B cell (primary cell): ENCODE measurements at regions not wholly inside any gene's neighbourhood (a gene's known extent, or its start where the extent isn't known, plus 50 kb on each side); places are given as distances from the start of the nearest gene placed in this dataset.

Source experiments
- ATAC-seq: fragments of 200-7000 bp; cut with Tn5 transposase; one replicate; pipeline ENCODE4 v1.10.0; 2021; ENCODE audit warnings: low read depth, mild to moderate bottlenecking, moderate number of reproducible peaks, moderate library complexity
- CTCF ChIA-PET: fragments of 350-600 bp; sonication (Branson Sonifier 250); formaldehyde crosslinking; loops from one replicate; lab custom pipeline; 2021; ENCODE audit warnings: antibody characterized with exemption, inconsistent platforms; lab: Charles Lee
- POLR2A ChIA-PET: fragments of 350-600 bp; sonication (Branson Sonifier 250); formaldehyde crosslinking; loops from one replicate; lab custom pipeline; 2021; ENCODE audit warnings: antibody characterized with exemption; lab: Charles Lee
- DNase-seq: peaks from one replicate; pipeline ENCODE4 v3.0.0; 2013
- H2AFZ ChIP-seq: 2 replicates; pipeline ENCODE4 v1.6.1; 2012; ENCODE audit warnings: mild to moderate bottlenecking, low read depth, low read length; ENCODE audit not compliant: insufficient read depth, poor library complexity, severe bottlenecking
- H3K27ac ChIP-seq, 2 donors: 1 replicate in 1 of 2; 2 replicates in 1 of 2; pipeline ENCODE4 v1.5.1; 2012 to 2013; ENCODE audit warnings: low read length in 2 of 2, mild to moderate bottlenecking in 2 of 2, moderate library complexity in 1 of 2
- H3K27me3 ChIP-seq, 4 experiments: fragments of 200-600 bp in 1 of 4; sonication (generic) in 1 of 4; replicated peaks in 1 of 4; 1 replicate in 2 of 4; 2 replicates in 2 of 4; pipeline versions ENCODE4 v1.6.1 to v1.7.0; 2013 to 2016; ENCODE audit warnings: low read length in 3 of 4, mild to moderate bottlenecking in 2 of 4, mixed read lengths in 1 of 4, moderate library complexity in 1 of 4; ENCODE audit not compliant: insufficient read depth in 4 of 4, control insufficient read depth in 3 of 4; ENCODE audit errors: control extremely low read depth in 1 of 4
- H3K36me3 ChIP-seq, 2 experiments: replicated peaks in 1 of 2; 1 replicate in 1 of 2; 2 replicates in 1 of 2; pipeline versions ENCODE4 v1.6.1 to v1.7.1; 2013; ENCODE audit warnings: low read length in 1 of 2; ENCODE audit not compliant: insufficient read depth in 2 of 2, control insufficient read depth in 1 of 2; ENCODE audit errors: control extremely low read depth in 1 of 2, extremely low read depth in 1 of 2
- H3K4me1 ChIP-seq, 2 donors: fragments of 200-600 bp in 1 of 2; sonication (generic) in 1 of 2; 1 replicate in 1 of 2; 2 replicates in 1 of 2; pipeline versions ENCODE4 v1.5.1 to v1.6.1; 2013 to 2017; ENCODE audit warnings: low read length in 2 of 2; ENCODE audit not compliant: control insufficient read depth in 2 of 2, insufficient read depth in 2 of 2
- H3K4me2 ChIP-seq: replicated peaks from 2 replicates; pipeline ENCODE3; 2012; ENCODE audit warnings: mild to moderate bottlenecking, low read depth, low read length; ENCODE audit not compliant: poor library complexity, severe bottlenecking
- H3K4me3 ChIP-seq, 5 experiments: fragments of 200-600 bp in 1 of 5; sonication (generic) in 1 of 5; 1 replicate in 3 of 5; 2 replicates in 2 of 5; pipeline versions ENCODE4 v1.5.1 to v1.7.0; 2011 to 2016; ENCODE audit warnings: low read length in 4 of 5, mild to moderate bottlenecking in 4 of 5, low read depth in 2 of 5, control low read depth in 1 of 5, moderate library complexity in 1 of 5; ENCODE audit not compliant: insufficient read depth in 1 of 5; ENCODE audit errors: control extremely low read depth in 1 of 5, extremely low read depth in 1 of 5
- H3K79me2 ChIP-seq: fragments of 200-600 bp; sonication (generic); one replicate; pipeline ENCODE4 v1.6.0; 2016; ENCODE audit warnings: low read length; ENCODE audit not compliant: control insufficient read depth, insufficient read depth
- H3K9ac ChIP-seq: fragments of 200-600 bp; sonication (generic); 2 replicates; pipeline ENCODE4 v1.6.1; 2017; ENCODE audit warnings: mild to moderate bottlenecking, low read length, moderate library complexity
- H3K9me3 ChIP-seq, 3 donors: one replicate each; pipeline versions ENCODE4 v1.6.1 to v1.7.1; 2013; ENCODE audit warnings: low read length in 2 of 3; ENCODE audit not compliant: control insufficient read depth in 2 of 3, insufficient read depth in 1 of 3; ENCODE audit errors: control extremely low read depth in 1 of 3
- H4K20me1 ChIP-seq: 2 replicates; pipeline ENCODE4 v1.6.0; 2012; ENCODE audit warnings: mild to moderate bottlenecking, low read length; ENCODE audit not compliant: insufficient read depth, control insufficient read depth, poor library complexity, severe bottlenecking
- H3K27ac Mint-ChIP-seq: one replicate; pipeline ENCODE4 v1.8.0; 2021; ENCODE audit warnings: mixed read lengths
- H3K27me3 Mint-ChIP-seq: one replicate; pipeline ENCODE4 v1.8.0; 2021; ENCODE audit warnings: mixed read lengths
- H3K4me1 Mint-ChIP-seq: one replicate; pipeline ENCODE4 v1.8.0; 2021; ENCODE audit warnings: mixed read lengths
- H3K4me3 Mint-ChIP-seq: one replicate; pipeline ENCODE4 v1.8.0; 2021; ENCODE audit warnings: mixed read lengths
- H3K9me3 Mint-ChIP-seq: one replicate; pipeline ENCODE4 v1.8.0; 2022; ENCODE audit warnings: mixed read lengths; ENCODE audit not compliant: insufficient read depth
- EZH2 ChIP-seq: IDR thresholded peaks from 2 replicates; pipeline ENCODE4 v1.6.1; 2012; ENCODE audit warnings: borderline replicate concordance, low read depth, mild to moderate bottlenecking, moderate library complexity, low read length; ENCODE audit not compliant: insufficient read depth, poor library complexity, severe bottlenecking
- WGBS: methylation state at CpG from one replicate; pipeline ENCODE4 v1.1.5; 2013; ENCODE audit warnings: missing lambda C conversion rate; ENCODE audit not compliant: insufficient coverage; 5-methylcytosine and 5-hydroxymethylcytosine counted together
- intact Hi-C: fragments of 100-400 bp; cut with micrococcal nuclease; formaldehyde crosslinking; loops from one replicate; pipeline ENCODE4 v1.10.0; 2022
- TF ChIP-seq, protein P1 (sequence below): fragments of 200-600 bp; IDR thresholded peaks from one replicate; pipeline ENCODE4 v1.8.0; 2022; ENCODE audit warnings: antibody characterized with exemption, mild to moderate bottlenecking

DNA sequence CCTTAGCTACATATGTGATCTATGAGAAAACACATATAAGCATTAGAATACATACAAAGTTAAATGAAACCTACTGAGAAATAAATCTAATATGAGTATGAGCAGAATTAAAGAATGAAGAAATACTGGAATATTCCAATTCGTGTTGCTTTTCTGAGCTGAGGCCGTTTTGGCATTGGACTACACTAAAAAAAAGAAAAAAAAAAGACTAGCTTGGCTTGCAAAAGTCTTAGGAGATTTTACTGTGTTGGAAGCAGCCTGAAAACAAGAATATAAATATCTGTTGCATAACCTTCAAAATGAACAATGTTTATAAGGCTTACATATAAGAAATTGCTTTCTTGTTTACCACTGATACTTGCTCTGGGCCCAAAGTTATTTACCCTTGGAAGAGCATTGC is 562.8 kb downstream of the TMEM182 start:
- Histone ChIP-seq H3K9me3 (no peaks in the 10 kb centered on the region), H3K4me2 (no peak overlapping the region), H2AFZ (no peak overlapping the region), H3K4me3 (no peak overlapping the region), H3K9ac (no peak overlapping the region), H3K36me3 (no peaks in the 10 kb centered on the region), H3K79me2 (no peaks in the 10 kb centered on the region), H4K20me1 (no peaks in the 10 kb centered on the region), H3K27ac (no peak overlapping the region), H3K4me1 (no peaks in the 10 kb centered on the region), H3K27me3 (no peaks in the 10 kb centered on the region)
- no peak overlapping the region for H3K27ac Mint-ChIP-seq
- ChIA-PET POLR2A (no interaction called here), CTCF (no interaction called here)
- TF ChIP-seq, protein P1, sequence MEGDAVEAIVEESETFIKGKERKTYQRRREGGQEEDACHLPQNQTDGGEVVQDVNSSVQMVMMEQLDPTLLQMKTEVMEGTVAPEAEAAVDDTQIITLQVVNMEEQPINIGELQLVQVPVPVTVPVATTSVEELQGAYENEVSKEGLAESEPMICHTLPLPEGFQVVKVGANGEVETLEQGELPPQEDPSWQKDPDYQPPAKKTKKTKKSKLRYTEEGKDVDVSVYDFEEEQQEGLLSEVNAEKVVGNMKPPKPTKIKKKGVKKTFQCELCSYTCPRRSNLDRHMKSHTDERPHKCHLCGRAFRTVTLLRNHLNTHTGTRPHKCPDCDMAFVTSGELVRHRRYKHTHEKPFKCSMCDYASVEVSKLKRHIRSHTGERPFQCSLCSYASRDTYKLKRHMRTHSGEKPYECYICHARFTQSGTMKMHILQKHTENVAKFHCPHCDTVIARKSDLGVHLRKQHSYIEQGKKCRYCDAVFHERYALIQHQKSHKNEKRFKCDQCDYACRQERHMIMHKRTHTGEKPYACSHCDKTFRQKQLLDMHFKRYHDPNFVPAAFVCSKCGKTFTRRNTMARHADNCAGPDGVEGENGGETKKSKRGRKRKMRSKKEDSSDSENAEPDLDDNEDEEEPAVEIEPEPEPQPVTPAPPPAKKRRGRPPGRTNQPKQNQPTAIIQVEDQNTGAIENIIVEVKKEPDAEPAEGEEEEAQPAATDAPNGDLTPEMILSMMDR: no peak
- no peak for TF ChIP-seq EZH2
- H3K9me3 Mint-ChIP-seq: peaks cover 3% of the 10 kb centered on the region
- DNase-seq: no peak
- WGBS: no CpG with 5 or more reads among the region's 2 CpGs
- no peaks in the 10 kb centered on the region for H3K27me3 Mint-ChIP-seq
- no peak for ATAC-seq
- intact Hi-C loops: no loop called here
- H3K4me3 Mint-ChIP-seq: no peak overlapping the region
- H3K4me1 Mint-ChIP-seq: no peaks in the 10 kb centered on the region

DNA sequence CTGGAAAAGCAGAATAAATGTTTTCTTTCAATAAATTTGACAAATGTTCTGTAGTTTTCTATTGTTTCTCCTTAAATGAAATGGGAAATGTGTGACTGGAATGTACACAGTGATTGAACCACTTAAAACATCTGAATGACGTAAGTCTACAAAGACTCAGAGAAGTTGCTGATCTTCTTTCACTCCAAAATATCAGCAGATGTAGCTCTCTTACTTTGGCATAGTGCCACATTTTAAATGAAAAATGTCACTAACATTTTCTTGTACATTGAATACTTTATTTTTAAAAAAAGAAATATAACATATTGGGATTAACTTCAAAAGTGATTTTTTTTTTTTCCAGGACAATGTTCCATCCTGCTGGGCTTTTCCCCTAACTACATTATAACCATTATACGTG is 565.6 kb downstream of the TMEM182 start:
- Mint-ChIP-seq H3K9me3 (no peaks in the 10 kb centered on the region), H3K27me3 (no peaks in the 10 kb centered on the region), H3K4me1 (no peaks in the 10 kb centered on the region), H3K4me3 (no peak overlapping the region), H3K27ac (no peak overlapping the region)
- DNase-seq: no peak
- CTCF ChIA-PET: no interaction called here
- no peaks in the 10 kb centered on the region for H3K79me2 ChIP-seq
- no peak overlapping the region for H3K27ac ChIP-seq
- TF ChIP-seq EZH2: no peak
- TF ChIP-seq, protein P1: no peak
- no peaks in the 10 kb centered on the region for H3K36me3 ChIP-seq
- H3K4me3 ChIP-seq: no peak overlapping the region
- H3K9me3 ChIP-seq: no peaks in the 10 kb centered on the region
- H3K4me1 ChIP-seq: no peaks in the 10 kb centered on the region
- H4K20me1 ChIP-seq: no peaks in the 10 kb centered on the region
- POLR2A ChIA-PET: no interaction called here
- no peaks in the 10 kb centered on the region for H3K27me3 ChIP-seq
- WGBS: no CpG with 5 or more reads among the region's 2 CpGs
- ATAC-seq: no peak
- H3K9ac ChIP-seq: no peak overlapping the region
- intact Hi-C loops: no loop called here
- no peak overlapping the region for H3K4me2 ChIP-seq
- no peak overlapping the region for H2AFZ ChIP-seq
